H1 (cell line): ENCODE measurements at regions not wholly inside any gene's neighbourhood (a gene's known extent, or its start where the extent isn't known, plus 50 kb on each side); places are given as distances from the start of the nearest gene placed in this dataset.

Experiments used
- CTCF ChIA-PET: fragments of 300-600 bp; sonication (Branson Sonifier 250); formaldehyde crosslinking; loops from one replicate; lab custom pipeline; 2021; ENCODE audit not compliant: partially characterized antibody; lab: Charles Lee
- POLR2A ChIA-PET: fragments of 300-600 bp; sonication (Branson Sonifier 250); formaldehyde crosslinking; loops from one replicate; lab custom pipeline; 2021; ENCODE audit warnings: inconsistent platforms; ENCODE audit not compliant: partially characterized antibody; lab: Charles Lee
- DNase-seq, 2 experiments: peaks; one replicate each; pipeline versions ENCODE4 v3.0.0 to v3.0.0-alpha.2; 2010 to 2022; ENCODE audit warnings: low spot score in 2 of 2, low read depth in 1 of 2, mixed read lengths in 1 of 2
- FAIRE-seq: peaks from 2 replicates; lab custom pipeline; 2011; peaks lifted over from hg19 to GRCh38; lab: Jason Lieb, UNC
- H2AFZ ChIP-seq: 2 replicates; pipeline ENCODE4 v1.8.1; 2012; ENCODE audit warnings: low read length, inconsistent platforms
- H2AK5ac ChIP-seq: 2 replicates; pipeline ENCODE4 v1.6.1; 2013; ENCODE audit warnings: low read depth, low read length
- H2BK120ac ChIP-seq: replicated peaks from 2 replicates; pipeline ENCODE3; 2013; ENCODE audit warnings: low read depth, low read length, inconsistent platforms
- H2BK12ac ChIP-seq: 2 replicates; pipeline ENCODE4 v1.6.1; 2013; ENCODE audit warnings: low read depth, low read length
- H2BK15ac ChIP-seq: 2 replicates; pipeline ENCODE4 v1.6.1; 2013; ENCODE audit warnings: low read length
- H2BK20ac ChIP-seq: 2 replicates; pipeline ENCODE4 v1.6.1; 2013; ENCODE audit warnings: low read length
- H2BK5ac ChIP-seq: 2 replicates; pipeline ENCODE4 v1.6.1; 2013; ENCODE audit warnings: low read depth, low read length
- H3K14ac ChIP-seq: 2 replicates; pipeline ENCODE4 v1.6.1; 2013; ENCODE audit warnings: inconsistent platforms; ENCODE audit not compliant: insufficient read length
- H3K18ac ChIP-seq: 2 replicates; pipeline ENCODE4 v1.6.1; 2013; ENCODE audit warnings: low read length; ENCODE audit errors: extremely low read depth
- H3K23ac ChIP-seq: 2 replicates; pipeline ENCODE4 v1.6.1; 2013; ENCODE audit warnings: inconsistent platforms; ENCODE audit not compliant: insufficient read length
- H3K23me2 ChIP-seq: 2 replicates; pipeline ENCODE4 v1.6.1; 2013; ENCODE audit warnings: low read depth, low read length
- H3K27ac ChIP-seq: 2 replicates; pipeline ENCODE4 v1.6.1; 2011; ENCODE audit warnings: low read depth, low read length, inconsistent platforms
- H3K27me3 ChIP-seq, 4 experiments: replicated peaks in 1 of 4; 1 replicate in 1 of 4; 2 replicates in 3 of 4; pipeline versions ENCODE4 v1.6.1 to v1.8.1; 2011 to 2013; ENCODE audit warnings: low read length in 3 of 4, mild to moderate bottlenecking in 3 of 4, inconsistent platforms in 2 of 4, mixed read lengths in 2 of 4, moderate library complexity in 1 of 4; ENCODE audit not compliant: control insufficient read depth in 3 of 4, insufficient read depth in 3 of 4; ENCODE audit errors: extremely low read depth in 1 of 4
- H3K36me3 ChIP-seq, 4 experiments: 2 replicates each; pipeline versions ENCODE4 v1.6.1 to v1.8.1; 2011 to 2013; ENCODE audit warnings: mild to moderate bottlenecking in 4 of 4, low read length in 3 of 4, moderate library complexity in 2 of 4, control low read depth in 1 of 4, inconsistent platforms in 1 of 4; ENCODE audit not compliant: insufficient read depth in 4 of 4, control insufficient read depth in 2 of 4
- H3K4ac ChIP-seq: replicated peaks from 2 replicates; pipeline ENCODE3; 2013; ENCODE audit warnings: low read length, low read depth, mixed read lengths, inconsistent platforms; ENCODE audit not compliant: insufficient read length
- H3K4me1 ChIP-seq, 4 experiments: replicated peaks in 1 of 4; 1 replicate in 1 of 4; 2 replicates in 3 of 4; pipeline versions ENCODE4 v1.6.1 to v1.8.1; 2011 to 2013; ENCODE audit warnings: low read length in 3 of 4, inconsistent platforms in 2 of 4, mixed read lengths in 1 of 4; ENCODE audit not compliant: insufficient read depth in 4 of 4, control insufficient read depth in 3 of 4
- H3K4me2 ChIP-seq, 2 experiments: 2 replicates each; pipeline versions ENCODE4 v1.6.1 to v1.8.1; 2011 to 2013; ENCODE audit warnings: low read depth in 2 of 2, low read length in 2 of 2, control low read depth in 1 of 2, inconsistent platforms in 1 of 2, mild to moderate bottlenecking in 1 of 2; ENCODE audit not compliant: insufficient read depth in 1 of 2
- H3K4me3 ChIP-seq, 4 experiments: fragments of 200-600, 300-600 bp in 1 of 4; sonication (generic), shearing (Covaris generic), sonication (Bioruptor Twin) in 1 of 4; 2 replicates each; pipeline versions ENCODE4 v1.5.1 to v1.8.1; 2011 to 2016; ENCODE audit warnings: low read length in 4 of 4, low read depth in 3 of 4, control low read depth in 2 of 4, inconsistent platforms in 2 of 4, mild to moderate bottlenecking in 2 of 4, mixed read lengths in 1 of 4, moderate library complexity in 1 of 4; ENCODE audit not compliant: insufficient read depth in 2 of 4; ENCODE audit errors: extremely low read depth in 1 of 4
- H3K56ac ChIP-seq: replicated peaks from 2 replicates; pipeline ENCODE3; 2013; ENCODE audit warnings: low read depth, mild to moderate bottlenecking, mixed read lengths, low read length, inconsistent platforms; ENCODE audit not compliant: insufficient read length
- H3K79me1 ChIP-seq: 2 replicates; pipeline ENCODE4 v1.6.1; 2013; ENCODE audit warnings: low read depth, low read length, control low read depth
- H3K79me2 ChIP-seq, 2 experiments: 2 replicates each; pipeline versions ENCODE4 v1.6.1 to v1.8.1; 2012 to 2013; ENCODE audit warnings: low read length in 2 of 2, mild to moderate bottlenecking in 2 of 2, inconsistent platforms in 1 of 2; ENCODE audit not compliant: insufficient read depth in 2 of 2, control insufficient read depth in 1 of 2
- H3K9ac ChIP-seq, 4 experiments: replicated peaks in 1 of 4; 1 replicate in 1 of 4; 2 replicates in 3 of 4; pipeline versions ENCODE4 v1.6.1 to v1.8.1; 2011 to 2013; ENCODE audit warnings: low read depth in 3 of 4, low read length in 3 of 4, control low read depth in 2 of 4, mild to moderate bottlenecking in 2 of 4, moderate library complexity in 2 of 4, inconsistent platforms in 1 of 4; ENCODE audit errors: extremely low read depth in 1 of 4
- H3K9me3 ChIP-seq, 2 experiments: 2 replicates each; pipeline versions ENCODE4 v1.6.1 to v1.8.1; 2012 to 2013; ENCODE audit warnings: mild to moderate bottlenecking in 2 of 2, moderate library complexity in 2 of 2, control low read depth in 1 of 2, inconsistent platforms in 1 of 2, low read depth in 1 of 2, low read length in 1 of 2, mixed read lengths in 1 of 2; ENCODE audit not compliant: insufficient read depth in 2 of 2
- H4K20me1 ChIP-seq, 2 experiments: replicated peaks in 1 of 2; 2 replicates each; pipeline versions ENCODE3 to v1.8.1; 2011 to 2013; ENCODE audit warnings: inconsistent platforms in 2 of 2, low read length in 2 of 2, mild to moderate bottlenecking in 1 of 2; ENCODE audit not compliant: insufficient read depth in 2 of 2, control insufficient read depth in 1 of 2
- H4K5ac ChIP-seq: 2 replicates; pipeline ENCODE4 v1.6.1; 2013; ENCODE audit warnings: low read length, low read depth, mixed read lengths, inconsistent platforms; ENCODE audit not compliant: insufficient read length
- H4K8ac ChIP-seq: 2 replicates; pipeline ENCODE4 v1.8.0; 2013; ENCODE audit warnings: mild to moderate bottlenecking, moderate library complexity, low read length, inconsistent platforms; ENCODE audit not compliant: insufficient read depth; ENCODE audit errors: extremely low read depth
- H4K91ac ChIP-seq: replicated peaks from 2 replicates; pipeline ENCODE3; 2013; ENCODE audit warnings: low read length, mixed read lengths, inconsistent platforms; ENCODE audit not compliant: insufficient read length
- CREB1 ChIP-seq: IDR thresholded peaks from 2 replicates; pipeline ENCODE4 v1.6.1; 2012; ENCODE audit warnings: inconsistent platforms
- GTF2F1 ChIP-seq: IDR thresholded peaks from 2 replicates; pipeline ENCODE4 v1.6.1; 2012; ENCODE audit warnings: low read depth, low read length, improper control_type of control experiment, borderline replicate concordance
- KDM1A ChIP-seq: fragments of 200-600, 300-600 bp; sonication (generic); IDR thresholded peaks from 2 replicates; pipeline ENCODE4 v1.7.1; 2016; ENCODE audit warnings: mild to moderate bottlenecking, low read length, borderline replicate concordance
- RAD21 ChIP-seq, 2 experiments: IDR thresholded peaks in 1 of 2; conservative IDR thresholded peaks in 1 of 2; 2 replicates each; pipeline ENCODE4 v1.6.1; 2011; ENCODE audit warnings: low read depth in 2 of 2, low read length in 2 of 2, improper control_type of control experiment in 1 of 2, inconsistent platforms in 1 of 2, mild to moderate bottlenecking in 1 of 2, moderate library complexity in 1 of 2
- RBBP5 ChIP-seq: IDR thresholded peaks from 2 replicates; pipeline ENCODE4 v1.7.1; 2012; ENCODE audit warnings: low read depth, mild to moderate bottlenecking, inconsistent platforms, low read length, moderate library complexity, borderline replicate concordance
- RFX5 ChIP-seq: IDR thresholded peaks from 2 replicates; pipeline ENCODE4 v1.6.1; 2011; ENCODE audit warnings: low read depth, low read length, improper control_type of control experiment, borderline replicate concordance
- TAF7 ChIP-seq: optimal IDR thresholded peaks from 2 replicates; pipeline ENCODE3; 2011; ENCODE audit warnings: low read depth, mild to moderate bottlenecking, inconsistent platforms, low read length, moderate library complexity, borderline replicate concordance
- YY1 ChIP-seq: IDR thresholded peaks from 2 replicates; pipeline ENCODE4 v1.6.1; 2011; ENCODE audit warnings: low read depth, mild to moderate bottlenecking, low read length
- WGBS, 2 experiments: shearing (Covaris generic) in 1 of 2; methylation state at CpG; one replicate each; pipeline versions ENCODE4 v1.1.6 to v1.1.7; 2013 to 2015; ENCODE audit warnings: low lambda C conversion rate in 2 of 2, mixed read lengths in 2 of 2, inconsistent platforms in 1 of 2, low coverage in 1 of 2, missing lambda C conversion rate in 1 of 2; ENCODE audit not compliant: insufficient replicate concordance in 2 of 2, insufficient coverage in 1 of 2, insufficient read length in 1 of 2; ENCODE audit errors: extremely low coverage in 1 of 2, missing lambda C conversion rate in 1 of 2; 5-methylcytosine and 5-hydroxymethylcytosine counted together
- TF ChIP-seq, protein P1 (sequence below), 3 experiments: IDR thresholded peaks; 1 replicate in 2 of 3; 2 replicates in 1 of 3; pipeline versions ENCODE4 v1.5.1 to v1.6.1; 2011; ENCODE audit warnings: low read length in 3 of 3, mild to moderate bottlenecking in 3 of 3, inconsistent platforms in 2 of 3, low read depth in 1 of 3, moderate library complexity in 1 of 3; ENCODE audit not compliant: insufficient read depth in 1 of 3; ENCODE audit errors: control extremely low read depth in 1 of 3

DNA sequence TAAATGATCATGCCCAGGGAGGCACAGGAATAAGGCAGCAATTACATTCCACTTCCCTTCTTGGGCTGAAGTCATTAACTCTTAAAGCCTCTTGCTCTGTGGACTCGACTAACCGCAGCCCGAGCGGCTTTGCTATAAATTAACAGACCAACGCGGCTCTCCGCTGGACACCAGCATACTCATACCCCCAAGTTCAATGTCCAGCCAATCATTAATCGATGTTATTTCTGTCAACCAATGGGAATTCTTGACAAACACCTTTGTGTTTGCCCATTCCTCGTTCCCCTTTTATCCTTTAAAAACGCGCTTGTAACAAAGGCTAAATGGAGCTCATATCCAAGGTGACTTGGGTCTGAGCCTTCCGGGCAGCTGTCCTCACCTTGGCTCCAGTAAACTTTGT, 183.1 kb upstream of the RALGAPA2 start:
- Histone ChIP-seq H4K5ac (no peak overlapping the region), H2AFZ (no peak overlapping the region), H3K27me3 (no peaks in the 10 kb centered on the region), H4K8ac (no peak overlapping the region), H3K79me1 (no peaks in the 10 kb centered on the region), H2BK12ac (no peak overlapping the region), H3K23me2 (no peaks in the 10 kb centered on the region), H2BK15ac (no peak overlapping the region), H3K4me3 (no peak overlapping the region), H3K9me3 (no peaks in the 10 kb centered on the region), H2BK20ac (no peak overlapping the region), H3K9ac (no peak overlapping the region), H3K79me2 (no peaks in the 10 kb centered on the region), H3K4ac (no peak overlapping the region), H3K4me2 (no peak overlapping the region), H3K27ac (no peak overlapping the region), H2BK5ac (0 out of 2 replicates have a peak overlapping the region, but pooled peaks have one; percentile 26), H2AK5ac (no peak overlapping the region), H3K56ac (no peak overlapping the region), H3K23ac (no peak overlapping the region), H3K14ac (no peak overlapping the region), H3K36me3 (no peaks in the 10 kb centered on the region), H2BK120ac (no peak overlapping the region), H3K18ac (no peak overlapping the region), H4K91ac (no peak overlapping the region), H3K4me1 (peaks cover 0 to 17% (median 3%) of the 10 kb centered on the region in 4 experiments; a peak in 5 of 7 replicates), H4K20me1 (no peaks in the 10 kb centered on the region)
- DNase-seq (no peak), FAIRE-seq (no peak)
- POLR2A ChIA-PET: no interaction called here
- 82% methylated on average over 12 of the region's 12 CpGs; no CpG with 5 or more reads in 1 of the 2 experiments for WGBS, 2 experiments
- CTCF ChIA-PET: no interaction called here
- no peak for TF ChIP-seq GTF2F1
- TF ChIP-seq RFX5: no peak
- TF ChIP-seq YY1: no peak
- TF ChIP-seq KDM1A: no peak
- TF ChIP-seq, protein P1, sequence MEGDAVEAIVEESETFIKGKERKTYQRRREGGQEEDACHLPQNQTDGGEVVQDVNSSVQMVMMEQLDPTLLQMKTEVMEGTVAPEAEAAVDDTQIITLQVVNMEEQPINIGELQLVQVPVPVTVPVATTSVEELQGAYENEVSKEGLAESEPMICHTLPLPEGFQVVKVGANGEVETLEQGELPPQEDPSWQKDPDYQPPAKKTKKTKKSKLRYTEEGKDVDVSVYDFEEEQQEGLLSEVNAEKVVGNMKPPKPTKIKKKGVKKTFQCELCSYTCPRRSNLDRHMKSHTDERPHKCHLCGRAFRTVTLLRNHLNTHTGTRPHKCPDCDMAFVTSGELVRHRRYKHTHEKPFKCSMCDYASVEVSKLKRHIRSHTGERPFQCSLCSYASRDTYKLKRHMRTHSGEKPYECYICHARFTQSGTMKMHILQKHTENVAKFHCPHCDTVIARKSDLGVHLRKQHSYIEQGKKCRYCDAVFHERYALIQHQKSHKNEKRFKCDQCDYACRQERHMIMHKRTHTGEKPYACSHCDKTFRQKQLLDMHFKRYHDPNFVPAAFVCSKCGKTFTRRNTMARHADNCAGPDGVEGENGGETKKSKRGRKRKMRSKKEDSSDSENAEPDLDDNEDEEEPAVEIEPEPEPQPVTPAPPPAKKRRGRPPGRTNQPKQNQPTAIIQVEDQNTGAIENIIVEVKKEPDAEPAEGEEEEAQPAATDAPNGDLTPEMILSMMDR (IDR thresholded peaks at IDR 0.05; ENCODE audit: control extremely low read depth in 1 of 3, insufficient read depth in 1 of 3, low read depth in 1 of 3, low read length in 3 of 3): no peak
- TF ChIP-seq TAF7: no peak
- TF ChIP-seq RBBP5: no peak
- no peak for TF ChIP-seq CREB1
- no peak for TF ChIP-seq RAD21 (IDR thresholded peaks at IDR 0.05 in 1 of 2, conservative IDR thresholded peaks at IDR 0.05 in 1 of 2; ENCODE audit: low read depth in 2 of 2, low read length in 2 of 2)
